AG04450 (cell line): ENCODE measurements at regions not wholly inside any gene's neighbourhood (a gene's known extent, or its start where the extent isn't known, plus 50 kb on each side); places are given as distances from the start of the nearest gene placed in this dataset.

Source experiments
- CTCF ChIA-PET: fragments of 300-600, 350-600 bp; formaldehyde crosslinking; extraction: SDS; loops from one replicate; lab custom pipeline; 2022; ENCODE audit warnings: antibody characterized with exemption, inconsistent platforms; lab: Charles Lee
- POLR2A ChIA-PET: fragments of 350-600 bp; formaldehyde crosslinking; extraction: SDS; loops from one replicate; lab custom pipeline; 2021; ENCODE audit warnings: antibody characterized with exemption, inconsistent platforms; lab: Yijun Ruan, JAX
- DNase-seq: peaks from one replicate; pipeline ENCODE4 v3.0.0-alpha.2; 2011; ENCODE audit warnings: low read depth, low spot score
- H3K27ac ChIP-seq: one replicate; pipeline ENCODE4 v1.5.1; 2012; ENCODE audit warnings: low read depth, low read length, control low read depth
- H3K27me3 ChIP-seq: one replicate; pipeline ENCODE4 v1.6.0; 2012; ENCODE audit warnings: low read length; ENCODE audit not compliant: control insufficient read depth, insufficient read depth
- H3K4me3 ChIP-seq: 2 replicates; pipeline ENCODE4 v1.5.1; 2011; ENCODE audit warnings: mild to moderate bottlenecking, low read depth, low read length, control low read depth
- H3K9me3 ChIP-seq: 2 replicates; pipeline ENCODE4 v1.5.1; 2012; ENCODE audit warnings: low read length; ENCODE audit not compliant: control insufficient read depth, insufficient read depth
- TF ChIP-seq, protein P1 (sequence below): IDR thresholded peaks from 2 replicates; pipeline ENCODE4 v1.5.1; 2011; ENCODE audit warnings: low read depth, low read length, control low read depth, inconsistent platforms

GRCh38 chr14:96727073-96727472, 70.1 kb upstream of the VRK1 start:
- ChIA-PET POLR2A (no interaction called here), CTCF (interaction anchor here (0.6 kb wide), 1 partner anchor 14 kb away, joined by 3 read pairs; no protein-coding TSS in a partner anchor)
- Histone ChIP-seq H3K4me3 (no peak overlapping the region), H3K27me3 (peaks cover 3% of the 10 kb centered on the region), H3K9me3 (no peaks in the 10 kb centered on the region), H3K27ac (no peak overlapping the region)
- DNase-seq, result no peak
- TF ChIP-seq, protein P1, sequence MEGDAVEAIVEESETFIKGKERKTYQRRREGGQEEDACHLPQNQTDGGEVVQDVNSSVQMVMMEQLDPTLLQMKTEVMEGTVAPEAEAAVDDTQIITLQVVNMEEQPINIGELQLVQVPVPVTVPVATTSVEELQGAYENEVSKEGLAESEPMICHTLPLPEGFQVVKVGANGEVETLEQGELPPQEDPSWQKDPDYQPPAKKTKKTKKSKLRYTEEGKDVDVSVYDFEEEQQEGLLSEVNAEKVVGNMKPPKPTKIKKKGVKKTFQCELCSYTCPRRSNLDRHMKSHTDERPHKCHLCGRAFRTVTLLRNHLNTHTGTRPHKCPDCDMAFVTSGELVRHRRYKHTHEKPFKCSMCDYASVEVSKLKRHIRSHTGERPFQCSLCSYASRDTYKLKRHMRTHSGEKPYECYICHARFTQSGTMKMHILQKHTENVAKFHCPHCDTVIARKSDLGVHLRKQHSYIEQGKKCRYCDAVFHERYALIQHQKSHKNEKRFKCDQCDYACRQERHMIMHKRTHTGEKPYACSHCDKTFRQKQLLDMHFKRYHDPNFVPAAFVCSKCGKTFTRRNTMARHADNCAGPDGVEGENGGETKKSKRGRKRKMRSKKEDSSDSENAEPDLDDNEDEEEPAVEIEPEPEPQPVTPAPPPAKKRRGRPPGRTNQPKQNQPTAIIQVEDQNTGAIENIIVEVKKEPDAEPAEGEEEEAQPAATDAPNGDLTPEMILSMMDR, result no peak

GRCh38 chr14:96727491-96727890, 69.7 kb upstream of the VRK1 start:
- H3K27ac ChIP-seq, result no peak overlapping the region
- H3K9me3 ChIP-seq, result no peaks in the 10 kb centered on the region
- DNase-seq, result no peak
- ChIA-PET POLR2A (no interaction called here), CTCF (no interaction called here)
- peaks cover 4% of the 10 kb centered on the region for H3K27me3 ChIP-seq
- H3K4me3 ChIP-seq, result no peak overlapping the region
- TF ChIP-seq, protein P1, result no peak

- TF ChIP-seq, protein P1, result no peak
- POLR2A ChIA-PET, result no interaction called here
- CTCF ChIA-PET, result interaction anchor here (0.6 kb wide), 1 partner anchor 13 kb away, joined by 3 read pairs; no protein-coding TSS in a partner anchor
- H3K27me3 ChIP-seq, result peaks cover 7% of the 10 kb centered on the region
- no peaks in the 10 kb centered on the region for H3K9me3 ChIP-seq
- no peak overlapping the region for H3K4me3 ChIP-seq
- DNase-seq, result no peak
- H3K27ac ChIP-seq, result no peak overlapping the region
Observed at GRCh38 chr14:96727980-96728717, 69.0 kb upstream of the VRK1 start.

- H3K4me3 ChIP-seq, result no peak overlapping the region
- H3K9me3 ChIP-seq, result no peaks in the 10 kb centered on the region
- TF ChIP-seq, protein P1, result no peak
- ChIA-PET CTCF (interaction anchor here (1.0 to 1.5 kb wide), 3 partner anchors 11 to 163 kb away, joined by 3 to 11 read pairs (median 5); no protein-coding TSS in a partner anchor), POLR2A (no interaction called here)
- peaks cover 11% of the 10 kb centered on the region for H3K27me3 ChIP-seq
- H3K27ac ChIP-seq, result no peak overlapping the region
- DNase-seq, result no peak
Observed at GRCh38 chr14:96729889-96730288, 67.3 kb upstream of the VRK1 start.

- ChIA-PET POLR2A (no interaction called here), CTCF (interaction anchor here (1.0 to 1.5 kb wide), 3 partner anchors 10 to 164 kb away, joined by 3 to 11 read pairs (median 5); no protein-coding TSS in a partner anchor)
- TF ChIP-seq, protein P1, result no peak
- Histone ChIP-seq H3K27ac (no peak overlapping the region), H3K4me3 (no peak overlapping the region), H3K27me3 (peaks cover 11% of the 10 kb centered on the region), H3K9me3 (no peaks in the 10 kb centered on the region)
- no peak for DNase-seq
Observed at GRCh38 chr14:96730386-96730785, 66.8 kb upstream of the VRK1 start.
